Stimulated activated CD8-positive, alpha-beta memory T cell treated with anti-CD3 and anti-CD28 coated beads, Interleukin-2, amount 100 ng/mL, for 1 hour (primary cell): ENCODE measurements at regions not wholly inside any gene's neighbourhood (a gene's known extent, or its start where the extent isn't known, plus 50 kb on each side); places are given as distances from the start of the nearest gene placed in this dataset.

Source experiments
- DNase-seq, 2 donors: peaks; one replicate each; pipeline ENCODE4 v3.0.0-alpha.2; 2020; ENCODE audit warnings: low read depth in 2 of 2

- no peak for DNase-seq
Observed at GRCh38 chr12:128170181-128170580, 96.8 kb upstream of the TMEM132C start.

GRCh38 chr12:128178565-128178964 lies 88.4 kb upstream of the TMEM132C start:
- no peak for DNase-seq

GRCh38 chr12:128178966-128179365 lies 88.0 kb upstream of the TMEM132C start:
- DNase-seq = no peak

DNA sequence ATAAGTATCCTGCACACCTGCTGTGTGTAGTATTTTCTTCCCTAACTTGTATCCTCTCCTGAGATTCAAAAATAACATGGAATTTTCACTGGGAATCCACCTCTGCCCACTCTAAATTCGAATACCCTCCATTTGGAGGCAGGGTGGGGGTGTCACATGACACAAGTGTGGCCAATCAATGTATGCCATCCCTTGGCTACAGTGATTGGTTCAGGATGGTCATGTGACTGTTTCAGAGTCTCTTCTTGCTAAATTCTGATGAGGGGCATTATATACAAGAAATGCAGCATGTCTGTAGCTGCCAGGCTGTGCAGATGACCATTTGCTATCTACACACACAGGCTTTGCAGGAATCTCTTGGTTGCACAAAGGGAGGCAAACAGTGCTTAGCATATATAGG lies 86.8 kb upstream of the TMEM132C start:
- DNase-seq = no peak

DNA sequence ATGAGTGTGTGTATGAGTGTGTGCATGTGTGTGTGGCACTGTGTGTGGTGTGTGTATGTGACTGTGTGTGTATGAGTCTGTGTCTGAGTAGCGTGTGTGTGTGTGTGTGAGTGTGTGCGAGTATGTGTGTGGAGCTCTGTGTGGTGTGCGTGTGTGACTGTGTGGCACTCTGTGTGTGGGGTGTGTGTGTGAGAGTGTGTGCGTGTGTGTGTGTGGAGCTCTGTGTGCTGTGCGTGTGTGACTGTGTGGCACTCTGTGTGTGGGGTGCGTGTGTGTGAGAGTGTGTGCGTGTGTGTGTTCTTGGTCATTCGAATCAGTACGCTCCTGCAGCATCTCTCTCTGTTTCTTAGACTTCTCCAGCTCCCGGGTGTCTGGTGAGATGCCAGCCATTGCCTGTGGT lies 76.9 kb upstream of the TMEM132C start:
- DNase-seq = no peak

GRCh38 chr12:128190614-128191013 lies 76.4 kb upstream of the TMEM132C start:
- no peak for DNase-seq

GRCh38 chr12:128191380-128191779 lies 75.6 kb upstream of the TMEM132C start:
- DNase-seq = no peak

DNA sequence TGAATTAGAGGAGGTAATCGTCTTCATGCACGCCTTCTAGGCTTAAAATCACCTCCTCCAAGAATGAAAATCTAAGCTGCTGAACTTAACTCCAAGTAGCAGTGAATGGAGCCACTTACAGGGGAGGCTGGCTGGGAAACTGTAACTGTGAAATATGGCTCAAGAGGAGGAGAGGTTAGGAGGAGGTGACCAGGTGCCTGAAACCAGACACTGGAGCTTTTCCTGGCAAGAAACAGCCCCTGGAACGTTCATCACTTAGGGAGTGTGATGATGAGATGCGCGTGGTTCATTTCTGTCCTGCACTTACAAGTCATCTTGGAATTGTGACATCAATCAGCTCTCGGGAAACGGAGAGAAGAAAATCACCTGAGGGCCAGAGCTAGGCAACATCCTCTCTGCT lies 62.3 kb upstream of the TMEM132C start:
- no peak for DNase-seq

GRCh38 chr12:128205145-128205544 lies 61.8 kb upstream of the TMEM132C start:
- no peak for DNase-seq

- no peak for DNase-seq
Observed at GRCh38 chr12:128205758-128206157, 61.2 kb upstream of the TMEM132C start.
